Left lung (tissue), 4 donors: ENCODE measurements at regions not wholly inside any gene's neighbourhood (a gene's known extent, or its start where the extent isn't known, plus 50 kb on each side); places are given as distances from the start of the nearest gene placed in this dataset.

ENCODE experiments used
- ATAC-seq: fragments of 200-7000 bp; cut with Tn5 transposase; one replicate; pipeline ENCODE4 v1.9.1; 2020; ENCODE audit warnings: moderate library complexity
- DNase-seq, 4 donors: peaks; one replicate each; pipeline ENCODE4 v3.0.0-alpha.2; 2013 to 2020
- H3K27ac ChIP-seq, 2 donors: fragments of 200-600 bp; sonication (generic) in 1 of 2; one replicate each; pipeline versions ENCODE4 v1.5.0 to v1.8.0; 2020 to 2021
- H3K27me3 ChIP-seq, 2 donors: fragments of 200-600 bp; sonication (generic) in 1 of 2; one replicate each; pipeline versions ENCODE4 v1.5.0 to v1.8.0; 2020 to 2021
- H3K36me3 ChIP-seq, 2 donors: fragments of 200-600 bp; sonication (generic) in 1 of 2; one replicate each; pipeline versions ENCODE4 v1.5.0 to v1.8.0; 2020 to 2021
- H3K4me1 ChIP-seq, 2 donors: fragments of 200-600 bp; one replicate each; pipeline ENCODE4 v1.8.0; 2021
- H3K4me3 ChIP-seq, 2 donors: fragments of 200-600 bp; sonication (generic) in 1 of 2; one replicate each; pipeline versions ENCODE4 v1.5.0 to v1.8.0; 2020 to 2021; ENCODE audit warnings: mild to moderate bottlenecking in 1 of 2
- H3K9me3 ChIP-seq, 2 donors: fragments of 200-600 bp; sonication (generic) in 1 of 2; one replicate each; pipeline versions ENCODE4 v1.5.0 to v1.8.0; 2020 to 2021
- intact Hi-C, 2 donors: fragments of 100-400 bp; cut with DNase I; formaldehyde crosslinking; loops; one replicate each; pipeline versions ENCODE4 v1.11.2 to v1.14.2; 2022
- TF ChIP-seq, protein P1 (sequence below), 2 donors: fragments of 200-600 bp; sonication (generic) in 1 of 2; IDR thresholded peaks; one replicate each; pipeline versions ENCODE4 v1.5.0 to v1.8.0; 2021; ENCODE audit warnings: antibody characterized with exemption in 2 of 2
- donor health status: DM: no; HTN: yes; CAD: no.
- donor health status: DM: no; HTN: no; CAD: no.

DNA sequence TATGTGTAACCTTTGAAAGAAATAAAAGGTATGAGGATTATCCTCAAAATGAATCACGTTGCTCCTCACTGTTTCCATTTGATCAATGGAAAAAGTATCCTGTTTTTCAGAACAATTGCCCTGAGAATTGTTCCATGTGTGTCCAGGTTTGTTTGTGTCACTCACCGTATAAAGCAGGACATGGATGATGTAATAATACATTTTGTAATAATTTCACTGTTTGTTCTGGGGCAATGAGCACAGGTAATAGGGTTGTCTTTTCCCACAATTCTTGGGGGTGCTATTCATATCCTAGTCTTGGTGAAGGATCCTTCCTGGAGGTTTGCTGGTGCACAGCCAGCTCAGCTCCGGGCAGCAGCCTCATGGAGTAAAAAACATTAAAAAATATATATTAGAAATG is 510.8 kb upstream of the MCTP2 start:
- DNase-seq (peak in 1 of 4 donors; percentile 15), ATAC-seq (no peak)
- Histone ChIP-seq H3K4me1 (no peaks in the 10 kb centered on the region), H3K4me3 (no peak overlapping the region), H3K9me3 (no peaks in the 10 kb centered on the region), H3K36me3 (no peaks in the 10 kb centered on the region), H3K27me3 (no peaks in the 10 kb centered on the region), H3K27ac (no peak overlapping the region)
- intact Hi-C loops, result no loop called here
- TF ChIP-seq, protein P1, sequence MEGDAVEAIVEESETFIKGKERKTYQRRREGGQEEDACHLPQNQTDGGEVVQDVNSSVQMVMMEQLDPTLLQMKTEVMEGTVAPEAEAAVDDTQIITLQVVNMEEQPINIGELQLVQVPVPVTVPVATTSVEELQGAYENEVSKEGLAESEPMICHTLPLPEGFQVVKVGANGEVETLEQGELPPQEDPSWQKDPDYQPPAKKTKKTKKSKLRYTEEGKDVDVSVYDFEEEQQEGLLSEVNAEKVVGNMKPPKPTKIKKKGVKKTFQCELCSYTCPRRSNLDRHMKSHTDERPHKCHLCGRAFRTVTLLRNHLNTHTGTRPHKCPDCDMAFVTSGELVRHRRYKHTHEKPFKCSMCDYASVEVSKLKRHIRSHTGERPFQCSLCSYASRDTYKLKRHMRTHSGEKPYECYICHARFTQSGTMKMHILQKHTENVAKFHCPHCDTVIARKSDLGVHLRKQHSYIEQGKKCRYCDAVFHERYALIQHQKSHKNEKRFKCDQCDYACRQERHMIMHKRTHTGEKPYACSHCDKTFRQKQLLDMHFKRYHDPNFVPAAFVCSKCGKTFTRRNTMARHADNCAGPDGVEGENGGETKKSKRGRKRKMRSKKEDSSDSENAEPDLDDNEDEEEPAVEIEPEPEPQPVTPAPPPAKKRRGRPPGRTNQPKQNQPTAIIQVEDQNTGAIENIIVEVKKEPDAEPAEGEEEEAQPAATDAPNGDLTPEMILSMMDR (IDR thresholded peaks at IDR 0.05), result no peak

GRCh38 chr15:93719921-93720351 is 511.4 kb upstream of the MCTP2 start:
- no peak for ATAC-seq
- Histone ChIP-seq H3K27ac (no peak overlapping the region), H3K36me3 (no peaks in the 10 kb centered on the region), H3K9me3 (no peaks in the 10 kb centered on the region), H3K4me1 (no peaks in the 10 kb centered on the region), H3K27me3 (no peaks in the 10 kb centered on the region), H3K4me3 (no peak overlapping the region)
- intact Hi-C loops, result no loop called here
- TF ChIP-seq, protein P1 (IDR thresholded peaks at IDR 0.05), result no peak
- no peak for DNase-seq

GRCh38 chr15:93716615-93717231 is 514.6 kb upstream of the MCTP2 start:
- TF ChIP-seq, protein P1 (IDR thresholded peaks at IDR 0.05), result no peak
- Histone ChIP-seq H3K27ac (no peak overlapping the region), H3K27me3 (no peaks in the 10 kb centered on the region), H3K4me3 (no peak overlapping the region), H3K36me3 (no peaks in the 10 kb centered on the region), H3K4me1 (no peaks in the 10 kb centered on the region), H3K9me3 (no peaks in the 10 kb centered on the region)
- intact Hi-C loops, result no loop called here
- DNase-seq (no peak), ATAC-seq (no peak)

DNA sequence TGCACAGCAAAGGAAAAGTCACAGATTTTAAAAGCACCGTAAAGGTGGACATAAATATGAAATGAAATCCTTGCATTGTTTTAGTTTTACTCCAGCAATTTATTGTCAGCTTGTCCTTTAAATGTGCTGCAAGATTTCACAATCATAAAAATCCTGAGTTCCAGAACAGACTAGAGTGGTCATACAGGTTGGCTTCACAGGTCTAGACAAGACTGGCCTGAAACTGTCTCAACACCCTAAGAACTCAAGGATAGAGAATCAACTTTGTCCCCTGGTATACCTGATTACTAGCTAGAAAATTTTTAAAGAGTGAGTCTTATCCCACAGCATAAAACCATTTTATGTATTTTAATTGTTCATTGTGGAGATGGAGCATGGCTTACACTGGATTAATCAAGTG is 521.7 kb upstream of the MCTP2 start:
- ATAC-seq (no peak), DNase-seq (no peak)
- Histone ChIP-seq H3K9me3 (no peaks in the 10 kb centered on the region), H3K27me3 (no peaks in the 10 kb centered on the region), H3K36me3 (no peaks in the 10 kb centered on the region), H3K4me1 (no peaks in the 10 kb centered on the region), H3K4me3 (no peak overlapping the region), H3K27ac (no peak overlapping the region)
- TF ChIP-seq, protein P1 (IDR thresholded peaks at IDR 0.05), result no peak
- intact Hi-C loops, result no loop called here

DNA sequence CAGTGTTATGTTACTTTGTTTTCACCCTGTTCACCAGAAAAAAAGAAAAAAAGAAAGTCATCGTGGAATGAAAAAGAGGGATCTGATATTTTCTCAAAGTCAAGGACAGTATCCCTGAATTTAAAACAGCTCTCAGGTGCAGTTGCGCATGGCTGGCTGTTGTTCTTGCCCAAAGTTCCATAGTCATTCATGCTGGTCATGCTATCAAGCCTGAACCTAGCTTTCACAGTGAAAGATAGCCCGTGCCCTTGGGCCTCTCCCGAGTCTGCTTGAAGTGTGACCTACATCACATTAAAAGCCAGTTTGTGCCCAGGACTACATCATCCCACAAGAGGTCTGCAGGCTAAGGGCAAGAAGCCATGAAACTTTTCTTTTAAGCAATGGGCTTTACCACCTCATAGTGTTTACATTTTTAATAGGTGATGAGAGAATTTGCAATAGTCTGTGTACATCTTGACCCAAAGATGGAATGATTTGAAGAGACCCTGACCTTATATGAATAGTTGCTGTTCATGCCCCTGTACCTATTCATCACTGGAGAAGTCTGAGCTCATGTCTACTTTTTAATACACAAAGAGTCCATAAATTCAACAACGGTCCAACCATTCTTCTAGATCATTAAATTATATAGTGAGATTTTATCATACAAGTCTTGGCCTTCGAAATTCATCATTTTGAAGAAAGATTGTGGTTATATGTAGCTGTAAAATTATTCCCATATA is 522.5 kb upstream of the MCTP2 start:
- ATAC-seq (no peak), DNase-seq (no peak)
- TF ChIP-seq, protein P1 (IDR thresholded peaks at IDR 0.05), result no peak
- H3K4me3 ChIP-seq, result no peak overlapping the region
- H3K27ac ChIP-seq, result no peak overlapping the region
- H3K36me3 ChIP-seq, result no peaks in the 10 kb centered on the region
- no peaks in the 10 kb centered on the region for H3K27me3 ChIP-seq
- intact Hi-C loops, result no loop called here
- no peaks in the 10 kb centered on the region for H3K4me1 ChIP-seq
- H3K9me3 ChIP-seq, result no peaks in the 10 kb centered on the region
